ENCODE measurements at regions not wholly inside any gene's neighbourhood (a gene's known extent, or its start where the extent isn't known, plus 50 kb on each side); places are given as distances from the start of the nearest gene placed in this dataset.

- ATAC-seq (no peak), DNase-seq (peak in 1 of 6 donors; percentile 13), FAIRE-seq (no peak)
- no peaks in the 10 kb centered on the region for H3K36me3 ChIP-seq
- no peaks in the 10 kb centered on the region for H3K9me3 ChIP-seq
- H3K4me1 ChIP-seq, result no peaks in the 10 kb centered on the region
- no peak overlapping the region for H3K27ac ChIP-seq
- no peak overlapping the region for H3K4me3 ChIP-seq
- peaks cover 0 to 3% (median 0%) of the 10 kb centered on the region in 4 donors for H3K27me3 ChIP-seq
- intact Hi-C loops (cut with DNase I), result no loop called here
- no peak for TF ChIP-seq CTCF (IDR thresholded peaks at IDR 0.05)
- WGBS, 2 donors, result 80 to 88% methylated on average over 2 of the region's 2 CpGs
Measured at GRCh38 chr2:239762106-239762505, 263.0 kb downstream of the NDUFA10 start.

- H3K36me3 ChIP-seq, result no peaks in the 10 kb centered on the region
- H3K4me1 ChIP-seq, result no peaks in the 10 kb centered on the region
- no peak overlapping the region for H3K4me3 ChIP-seq
- no peak for TF ChIP-seq CTCF (IDR thresholded peaks at IDR 0.05)
- H3K9me3 ChIP-seq, result no peaks in the 10 kb centered on the region
- WGBS, 2 donors, result 75 to 78% methylated on average over 6 of the region's 6 CpGs
- no peak overlapping the region for H3K27ac ChIP-seq
- intact Hi-C loops (cut with DNase I), result no loop called here
- ATAC-seq (no peak), DNase-seq (peak in 1 of 6 donors; percentile 17), FAIRE-seq (no peak)
- H3K27me3 ChIP-seq, result peaks cover 0 to 3% (median 0%) of the 10 kb centered on the region in 4 donors
Measured at GRCh38 chr2:239760596-239760995, 264.5 kb downstream of the NDUFA10 start.

- intact Hi-C loops (cut with DNase I), result no loop called here
- Histone ChIP-seq H3K27me3 (peaks cover 0 to 3% (median 0%) of the 10 kb centered on the region in 4 donors), H3K9me3 (no peaks in the 10 kb centered on the region), H3K4me3 (no peak overlapping the region), H3K4me1 (no peaks in the 10 kb centered on the region), H3K36me3 (no peaks in the 10 kb centered on the region), H3K27ac (no peak overlapping the region)
- ATAC-seq (no peak), FAIRE-seq (no peak), DNase-seq (no peak)
- WGBS, 2 donors, result 30 to 33% methylated on average over 18 of the region's 18 CpGs
- no peak for TF ChIP-seq CTCF (IDR thresholded peaks at IDR 0.05)
Measured at GRCh38 chr2:239758279-239758877, 266.8 kb downstream of the NDUFA10 start.

GRCh38 chr2:239756790-239757760, 268.1 kb downstream of the NDUFA10 start:
- intact Hi-C loops (cut with DNase I), result no loop called here
- Histone ChIP-seq H3K9me3 (no peaks in the 10 kb centered on the region), H3K4me3 (no peak overlapping the region), H3K36me3 (no peaks in the 10 kb centered on the region), H3K4me1 (no peaks in the 10 kb centered on the region), H3K27ac (no peak overlapping the region), H3K27me3 (peaks cover 0 to 3% (median 0%) of the 10 kb centered on the region in 4 donors)
- ATAC-seq (peak in 1 of 4 donors; percentile 23), FAIRE-seq (no peak), DNase-seq (peak in 1 of 6 donors; percentile 42)
- TF ChIP-seq CTCF (IDR thresholded peaks at IDR 0.05), result no peak
- WGBS, 2 donors, result 44 to 52% methylated on average over 31 of the region's 31 CpGs

Measured in pancreas (tissue), 10 donors.